Effector memory CD8-positive, alpha-beta T cell (primary cell): ENCODE measurements at regions not wholly inside any gene's neighbourhood (a gene's known extent, or its start where the extent isn't known, plus 50 kb on each side); places are given as distances from the start of the nearest gene placed in this dataset.

Source experiments
- ATAC-seq: fragments of 150-1000 bp; cut with Tn5 transposase; replicated peaks from 2 replicates; pipeline ENCODE4 v1.10.0; 2021; ENCODE audit warnings: mild to moderate bottlenecking, moderate library complexity
- DNase-seq, 3 experiments: peaks; one replicate each; pipeline ENCODE4 v3.0.0; 2021
- H3K27ac Mint-ChIP-seq, 2 donors: one replicate each; pipeline ENCODE4 v1.8.0; 2022; ENCODE audit warnings: mild to moderate bottlenecking in 2 of 2, mixed read lengths in 2 of 2, moderate library complexity in 2 of 2
- H3K27me3 Mint-ChIP-seq, 2 donors: one replicate each; pipeline ENCODE4 v1.8.0; 2022; ENCODE audit warnings: mixed read lengths in 2 of 2
- H3K36me3 Mint-ChIP-seq: one replicate; pipeline ENCODE4 v1.8.0; 2022; ENCODE audit warnings: mild to moderate bottlenecking, moderate library complexity, mixed read lengths; ENCODE audit not compliant: insufficient read depth
- H3K4me1 Mint-ChIP-seq, 2 donors: one replicate each; pipeline ENCODE4 v1.8.0; 2022; ENCODE audit warnings: low read depth in 2 of 2, mixed read lengths in 2 of 2
- H3K4me3 Mint-ChIP-seq, 2 donors: one replicate each; pipeline ENCODE4 v1.8.0; 2022; ENCODE audit warnings: mild to moderate bottlenecking in 2 of 2, mixed read lengths in 2 of 2, moderate library complexity in 2 of 2
- H3K9me3 Mint-ChIP-seq, 2 donors: one replicate each; pipeline ENCODE4 v1.8.0; 2022; ENCODE audit warnings: mixed read lengths in 2 of 2

DNA sequence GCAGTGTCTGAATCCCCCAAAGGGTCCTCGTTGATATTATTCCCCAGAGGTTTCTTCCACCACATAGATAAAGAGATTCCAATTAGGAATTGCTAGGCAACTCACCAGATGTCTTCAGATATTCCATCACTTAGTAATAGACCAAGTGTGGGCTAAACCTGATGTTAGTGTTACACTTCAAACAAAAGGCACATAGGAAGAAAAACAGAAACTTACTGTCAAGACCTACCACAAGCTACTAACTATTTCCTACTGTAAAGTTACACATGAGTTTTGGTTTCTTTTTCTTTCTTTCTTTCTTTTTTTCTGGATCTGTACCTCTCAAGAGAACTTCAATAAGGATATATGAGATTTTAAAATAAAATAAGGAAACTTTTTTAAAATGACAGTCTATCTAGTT, 879.1 kb upstream of the NEGR1 start:
- Mint-ChIP-seq H3K4me1 (no peaks in the 10 kb centered on the region), H3K27ac (no peak overlapping the region), H3K9me3 (peaks cover 0 to 3% of the 10 kb centered on the region in 2 donors), H3K27me3 (no peaks in the 10 kb centered on the region), H3K36me3 (no peaks in the 10 kb centered on the region), H3K4me3 (no peak overlapping the region)
- DNase-seq = no peak
- ATAC-seq = no peak

DNA sequence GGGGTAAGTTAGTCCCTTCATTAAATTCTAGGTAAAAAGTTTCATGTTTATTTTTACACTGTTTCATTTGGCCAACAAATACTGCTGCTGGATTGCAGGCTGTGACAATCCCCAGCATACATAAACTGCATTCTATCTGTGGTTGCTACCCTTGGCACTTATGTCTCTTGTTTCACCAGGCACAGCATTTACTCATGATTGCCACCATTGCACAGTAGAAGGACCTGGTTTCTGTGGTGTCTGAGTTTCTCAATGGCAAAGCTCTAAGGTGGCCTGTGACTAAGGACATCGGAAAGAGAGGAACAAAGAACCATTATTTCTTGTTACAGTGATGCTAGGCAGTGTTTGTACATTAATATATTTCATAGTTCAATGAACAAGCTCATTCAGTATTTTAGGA, 878.4 kb upstream of the NEGR1 start:
- H3K27ac Mint-ChIP-seq = no peak overlapping the region
- H3K36me3 Mint-ChIP-seq = no peaks in the 10 kb centered on the region
- no peaks in the 10 kb centered on the region for H3K4me1 Mint-ChIP-seq
- no peak overlapping the region for H3K4me3 Mint-ChIP-seq
- no peak for ATAC-seq
- H3K9me3 Mint-ChIP-seq = peaks cover 0 to 3% of the 10 kb centered on the region in 2 donors
- no peaks in the 10 kb centered on the region for H3K27me3 Mint-ChIP-seq
- DNase-seq = no peak

DNA sequence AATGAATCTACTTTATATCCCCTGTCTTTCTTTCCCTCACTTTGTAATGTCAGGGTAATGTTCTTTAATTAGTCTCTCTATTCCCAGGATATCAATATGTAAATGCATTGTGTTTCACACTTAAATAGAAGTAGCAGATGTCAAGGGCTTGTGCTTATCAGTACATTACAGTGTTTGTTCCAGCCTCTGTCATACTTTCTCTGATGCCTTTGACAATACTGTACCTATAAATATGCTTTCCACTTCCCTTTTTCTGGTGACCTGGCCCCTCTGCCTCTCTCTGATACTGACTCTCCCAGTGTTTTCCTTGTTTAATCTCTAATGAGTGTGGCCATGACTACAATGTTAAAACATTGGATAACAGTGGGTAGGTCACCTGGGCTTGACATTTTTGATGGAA, 862.0 kb upstream of the NEGR1 start:
- Mint-ChIP-seq H3K4me1 (no peaks in the 10 kb centered on the region), H3K27me3 (no peaks in the 10 kb centered on the region), H3K27ac (no peak overlapping the region), H3K9me3 (peaks cover 7 to 11% of the 10 kb centered on the region in 2 donors), H3K4me3 (no peak overlapping the region), H3K36me3 (no peaks in the 10 kb centered on the region)
- ATAC-seq = no peak
- no peak for DNase-seq

DNA sequence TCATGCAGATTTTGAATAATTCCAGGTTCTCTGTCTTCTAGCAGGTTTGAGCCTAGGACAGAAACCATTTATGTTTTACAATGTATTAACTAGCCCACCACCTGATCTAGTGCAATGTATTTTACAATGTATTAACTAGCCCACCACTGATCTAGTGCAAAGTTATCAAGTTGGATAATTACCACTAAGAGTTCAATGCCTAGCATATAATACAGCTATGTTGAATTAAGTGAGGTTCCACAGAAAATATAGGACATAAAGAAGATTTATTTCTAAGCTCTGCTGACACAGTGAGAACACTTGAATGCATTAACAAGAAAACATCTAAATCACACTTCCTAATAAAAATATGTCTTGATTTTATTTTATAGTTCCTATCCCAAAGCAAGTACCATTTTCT, 854.6 kb upstream of the NEGR1 start:
- Mint-ChIP-seq H3K27me3 (no peaks in the 10 kb centered on the region), H3K27ac (no peak overlapping the region), H3K36me3 (no peaks in the 10 kb centered on the region), H3K9me3 (peaks cover 1 to 25% of the 10 kb centered on the region in 2 donors), H3K4me3 (no peak overlapping the region), H3K4me1 (no peaks in the 10 kb centered on the region)
- ATAC-seq (no peak), DNase-seq (no peak)

DNA sequence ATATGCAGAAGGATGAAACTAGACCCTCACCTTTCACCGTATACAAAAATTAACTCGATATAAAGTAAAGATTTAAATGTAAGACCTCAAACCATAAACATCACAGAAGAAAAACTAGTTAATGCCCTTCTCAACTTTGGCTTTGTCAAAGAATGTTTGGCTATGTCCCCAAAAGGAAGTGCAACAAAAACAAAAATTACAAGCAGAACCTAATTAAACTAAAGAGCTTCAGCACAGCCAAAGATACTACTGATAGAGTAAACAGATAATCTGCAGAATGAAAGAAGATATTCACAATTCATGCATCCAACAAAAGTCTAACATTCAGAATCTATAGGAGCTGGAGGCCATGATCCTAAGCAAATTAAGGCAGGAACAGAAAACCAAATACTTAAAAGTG, 824.6 kb upstream of the NEGR1 start:
- H3K4me1 Mint-ChIP-seq = no peaks in the 10 kb centered on the region
- no peak overlapping the region for H3K27ac Mint-ChIP-seq
- H3K27me3 Mint-ChIP-seq = no peaks in the 10 kb centered on the region
- DNase-seq = no peak
- no peak overlapping the region for H3K4me3 Mint-ChIP-seq
- H3K9me3 Mint-ChIP-seq = peaks cover 6 to 21% of the 10 kb centered on the region in 2 donors
- no peaks in the 10 kb centered on the region for H3K36me3 Mint-ChIP-seq
- no peak for ATAC-seq

DNA sequence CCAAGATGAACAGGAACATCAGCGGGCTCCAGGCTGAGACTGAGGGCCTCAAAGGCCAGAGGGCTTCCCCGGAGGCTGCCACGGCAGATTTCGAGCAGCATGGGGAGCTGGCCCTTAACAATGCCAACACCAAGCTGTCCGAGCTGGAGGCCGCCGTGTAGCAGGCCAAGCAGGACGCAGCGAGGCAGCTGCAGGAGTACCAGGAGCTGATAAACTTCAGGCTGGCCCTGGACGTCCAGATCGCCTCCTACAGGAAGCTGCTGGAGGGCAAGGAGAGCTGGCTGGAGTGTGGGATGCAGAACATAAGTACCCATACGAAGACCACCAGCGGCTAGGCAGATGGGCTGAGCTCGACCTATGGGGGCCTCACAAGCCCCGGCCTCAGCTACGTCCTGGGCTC, 823.4 kb upstream of the NEGR1 start:
- Mint-ChIP-seq H3K27me3 (no peaks in the 10 kb centered on the region), H3K36me3 (no peaks in the 10 kb centered on the region), H3K9me3 (peaks cover 8 to 21% of the 10 kb centered on the region in 2 donors), H3K27ac (no peak overlapping the region), H3K4me3 (no peak overlapping the region), H3K4me1 (no peaks in the 10 kb centered on the region)
- DNase-seq = no peak
- ATAC-seq = no peak

DNA sequence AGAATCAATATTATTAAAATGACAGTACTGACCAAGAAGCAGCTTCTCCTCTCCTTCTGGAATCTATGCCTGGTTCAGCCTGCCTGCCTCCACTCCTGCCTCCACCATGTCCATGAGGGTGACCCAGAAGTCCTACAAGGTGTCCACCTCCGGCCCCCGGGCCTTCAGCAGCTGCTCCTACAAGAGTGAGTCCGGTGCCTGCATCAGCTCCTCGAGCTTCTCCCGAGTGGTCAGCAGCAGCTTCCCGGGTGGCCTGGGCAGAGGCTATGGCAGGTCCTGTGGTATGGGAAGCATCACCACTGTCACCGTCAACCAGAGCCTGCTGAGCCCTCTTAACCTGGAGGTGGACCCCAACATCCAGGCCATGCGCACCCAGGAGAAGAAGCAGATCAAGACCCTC, 822.4 kb upstream of the NEGR1 start:
- no peak overlapping the region for H3K4me3 Mint-ChIP-seq

DNA sequence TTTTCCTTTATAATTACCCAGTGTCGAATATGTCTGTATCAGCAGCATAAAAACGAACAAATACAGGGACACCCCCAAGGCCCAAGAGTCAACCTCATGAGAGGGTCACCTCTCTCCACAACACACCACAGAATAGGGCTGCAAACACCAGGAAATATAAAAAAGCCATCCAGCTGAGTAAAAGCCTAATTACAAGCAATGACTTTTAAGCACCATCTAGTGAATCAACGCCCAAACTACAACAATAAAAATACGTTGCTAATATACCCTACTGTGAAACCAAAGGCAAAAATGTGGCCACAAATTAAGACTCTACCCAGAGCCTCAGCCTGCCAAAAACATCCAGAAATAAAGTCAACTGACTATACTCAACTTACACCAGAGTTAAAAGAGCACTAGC, 817.9 kb upstream of the NEGR1 start:
- ATAC-seq (no peak), DNase-seq (no peak)
- Mint-ChIP-seq H3K4me3 (no peak overlapping the region), H3K4me1 (no peaks in the 10 kb centered on the region), H3K36me3 (no peaks in the 10 kb centered on the region), H3K27ac (no peak overlapping the region), H3K27me3 (no peaks in the 10 kb centered on the region), H3K9me3 (peaks cover 9 to 16% of the 10 kb centered on the region in 2 donors)

More for the DNA sequence above, 822.4 kb upstream of the NEGR1 start:
- peaks cover 8 to 21% of the 10 kb centered on the region in 2 donors for H3K9me3 Mint-ChIP-seq
- no peaks in the 10 kb centered on the region for H3K4me1 Mint-ChIP-seq
- no peak overlapping the region for H3K27ac Mint-ChIP-seq
- H3K36me3 Mint-ChIP-seq = no peaks in the 10 kb centered on the region
- H3K27me3 Mint-ChIP-seq = no peaks in the 10 kb centered on the region
- ATAC-seq (no peak), DNase-seq (no peak)

DNA sequence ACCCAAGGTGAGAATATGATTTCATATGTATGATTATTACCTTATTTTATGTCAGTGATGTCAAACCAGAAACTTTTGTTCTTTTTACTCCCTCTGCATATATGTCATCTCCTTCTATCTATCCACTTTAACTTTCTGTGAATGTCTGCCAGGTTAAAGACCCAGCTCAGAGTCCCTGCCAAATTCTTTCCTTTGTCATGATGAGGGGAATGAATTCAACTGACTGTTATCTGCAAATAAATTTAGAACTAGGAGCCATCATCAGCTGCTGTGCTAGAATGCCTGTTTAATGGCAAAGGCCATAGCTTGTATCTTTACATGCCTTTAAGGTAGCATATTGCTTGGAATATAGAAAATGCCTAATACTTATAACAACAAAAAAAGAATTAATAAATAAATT, 815.6 kb upstream of the NEGR1 start:
- DNase-seq (no peak), ATAC-seq (no peak)
- no peaks in the 10 kb centered on the region for H3K36me3 Mint-ChIP-seq
- peaks cover 0 to 7% of the 10 kb centered on the region in 2 donors for H3K9me3 Mint-ChIP-seq
- H3K27me3 Mint-ChIP-seq = no peaks in the 10 kb centered on the region
- H3K4me1 Mint-ChIP-seq = no peaks in the 10 kb centered on the region
- no peak overlapping the region for H3K4me3 Mint-ChIP-seq
- H3K27ac Mint-ChIP-seq = no peak overlapping the region

DNA sequence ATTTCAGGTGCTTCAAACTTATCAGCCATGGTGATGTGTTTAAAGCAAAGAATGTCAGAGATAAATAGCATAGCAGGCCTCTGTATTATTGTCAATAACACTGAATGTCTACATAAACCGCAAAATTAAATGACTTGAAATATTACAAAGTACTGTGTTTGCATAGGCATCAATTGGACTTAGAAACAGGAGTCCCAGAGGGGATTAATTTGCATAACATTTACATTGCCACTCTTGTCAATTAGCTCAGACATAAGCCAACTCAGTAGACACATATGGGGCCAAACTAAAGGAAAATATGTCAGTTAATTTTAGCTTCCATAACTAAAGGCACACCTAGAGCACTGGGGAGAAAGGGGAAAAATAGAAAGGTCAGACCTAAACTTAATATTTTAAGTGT, 814.5 kb upstream of the NEGR1 start:
- H3K4me3 Mint-ChIP-seq = no peak overlapping the region
- H3K4me1 Mint-ChIP-seq = no peaks in the 10 kb centered on the region
- no peak overlapping the region for H3K27ac Mint-ChIP-seq
- H3K36me3 Mint-ChIP-seq = no peaks in the 10 kb centered on the region
- DNase-seq = no peak
- H3K27me3 Mint-ChIP-seq = no peaks in the 10 kb centered on the region
- ATAC-seq = no peak
- peaks cover 6 to 12% of the 10 kb centered on the region in 2 donors for H3K9me3 Mint-ChIP-seq

DNA sequence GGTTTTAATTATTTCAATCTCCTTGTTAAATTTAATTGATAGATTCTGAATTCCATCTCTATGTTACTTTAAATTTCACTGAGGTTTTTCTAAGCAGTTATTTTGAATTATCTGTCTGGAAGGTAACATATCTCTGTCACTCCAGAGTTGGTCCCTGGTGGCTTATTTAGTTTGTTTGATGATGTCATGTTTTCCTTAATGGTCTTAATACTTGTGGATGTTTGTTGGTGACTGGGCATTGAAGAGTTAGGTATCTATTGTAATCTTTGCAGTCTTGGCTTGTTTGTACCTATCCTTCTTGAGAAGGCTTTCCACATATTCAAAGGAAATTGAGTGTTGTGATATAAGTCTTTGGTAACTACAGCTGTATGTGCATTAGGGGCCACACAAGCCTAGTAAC, 810.0 kb upstream of the NEGR1 start:
- Mint-ChIP-seq H3K36me3 (no peaks in the 10 kb centered on the region), H3K4me1 (no peaks in the 10 kb centered on the region), H3K9me3 (peaks cover 13 to 16% of the 10 kb centered on the region in 2 donors), H3K27ac (no peak overlapping the region), H3K4me3 (no peak overlapping the region), H3K27me3 (no peaks in the 10 kb centered on the region)
- ATAC-seq = no peak
- DNase-seq = no peak

DNA sequence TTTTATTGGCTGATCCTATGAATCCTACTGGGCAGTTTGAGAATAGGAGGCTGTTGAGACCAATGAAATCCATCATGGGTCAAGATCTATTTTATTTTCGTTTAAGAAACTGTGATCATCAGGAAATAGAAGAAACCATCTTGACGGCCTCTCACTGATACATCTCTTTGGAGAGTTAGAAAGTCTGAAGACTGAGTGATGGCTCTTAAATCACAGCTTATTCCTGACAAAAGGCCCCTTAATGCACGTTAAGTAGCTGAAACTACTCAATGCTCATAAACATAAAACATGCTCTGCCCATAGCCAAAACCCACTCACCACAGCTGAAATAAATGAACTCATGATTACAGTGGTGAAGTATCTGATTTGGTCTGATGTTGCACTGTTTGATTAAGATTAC, 784.5 kb upstream of the NEGR1 start:
- no peaks in the 10 kb centered on the region for H3K4me1 Mint-ChIP-seq
- ATAC-seq (no peak), DNase-seq (no peak)
- H3K9me3 Mint-ChIP-seq = peaks cover 0 to 1% of the 10 kb centered on the region in 2 donors
- H3K4me3 Mint-ChIP-seq = no peak overlapping the region
- no peaks in the 10 kb centered on the region for H3K27me3 Mint-ChIP-seq
- no peaks in the 10 kb centered on the region for H3K36me3 Mint-ChIP-seq
- H3K27ac Mint-ChIP-seq = no peak overlapping the region

DNA sequence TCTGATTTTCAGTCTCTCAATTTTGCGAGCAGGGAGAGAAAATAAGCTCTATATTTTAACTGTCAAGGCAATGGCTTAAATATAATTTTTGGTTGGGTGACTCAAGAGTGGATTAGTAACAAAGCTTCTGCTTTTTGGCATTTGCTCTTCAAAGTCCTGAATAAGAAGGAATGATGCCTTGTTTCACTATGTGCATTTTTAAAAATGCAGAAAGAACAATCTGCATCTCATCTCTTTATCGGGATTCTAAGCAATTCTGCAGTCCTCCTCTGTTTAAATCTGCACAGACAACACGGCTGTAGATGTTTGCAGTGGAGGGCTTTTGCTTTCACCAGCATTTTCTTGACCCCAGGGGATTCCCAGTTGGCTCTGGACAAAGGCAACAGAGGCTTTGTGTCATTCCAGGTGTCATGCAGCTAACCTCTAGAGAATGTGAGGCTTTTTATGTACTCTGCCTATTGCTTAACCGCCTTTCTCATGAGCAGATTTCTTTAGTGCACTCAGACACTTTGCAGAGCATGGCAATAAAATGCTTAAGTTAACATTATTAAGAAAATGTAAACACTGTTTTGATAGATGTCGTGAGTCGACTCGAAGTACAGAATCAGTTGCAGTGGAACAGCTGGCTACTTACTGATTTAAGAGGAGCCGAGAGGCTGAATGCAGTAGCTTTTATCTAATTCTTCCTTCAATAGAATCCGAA, 783.2 kb upstream of the NEGR1 start:
- no peak for ATAC-seq
- H3K9me3 Mint-ChIP-seq = peaks cover 5 to 8% of the 10 kb centered on the region in 2 donors
- no peak for DNase-seq
- no peak overlapping the region for H3K4me3 Mint-ChIP-seq
- H3K27me3 Mint-ChIP-seq = no peaks in the 10 kb centered on the region
- H3K4me1 Mint-ChIP-seq = no peaks in the 10 kb centered on the region
- no peaks in the 10 kb centered on the region for H3K36me3 Mint-ChIP-seq
- no peak overlapping the region for H3K27ac Mint-ChIP-seq

DNA sequence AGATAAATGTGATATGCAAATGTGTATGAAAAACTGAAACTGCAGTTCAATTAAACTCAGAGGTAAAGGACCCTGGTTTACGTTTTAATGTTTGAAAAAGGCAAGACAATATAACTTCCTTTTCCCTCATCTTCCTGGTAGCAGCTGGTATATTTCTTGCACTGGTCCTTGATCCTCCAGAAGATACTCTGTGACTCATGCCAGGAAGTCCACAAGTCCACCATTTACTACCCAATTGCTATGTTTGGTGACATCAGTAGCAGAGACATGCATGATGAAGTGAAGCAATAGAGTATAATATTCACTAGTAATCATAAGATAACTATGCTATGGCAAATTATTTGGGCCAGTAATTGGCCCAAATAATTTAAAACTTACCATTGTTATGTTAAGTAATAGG, 774.5 kb upstream of the NEGR1 start:
- no peak overlapping the region for H3K27ac Mint-ChIP-seq
- no peaks in the 10 kb centered on the region for H3K4me1 Mint-ChIP-seq
- no peak for ATAC-seq
- no peaks in the 10 kb centered on the region for H3K36me3 Mint-ChIP-seq
- H3K4me3 Mint-ChIP-seq = no peak overlapping the region
- peaks cover 12 to 21% of the 10 kb centered on the region in 2 donors for H3K9me3 Mint-ChIP-seq
- no peak for DNase-seq
- H3K27me3 Mint-ChIP-seq = no peaks in the 10 kb centered on the region
